ENCODE measurements at regions not wholly inside any gene's neighbourhood (a gene's known extent, or its start where the extent isn't known, plus 50 kb on each side); places are given as distances from the start of the nearest gene placed in this dataset.

- H3K36me3 ChIP-seq (ENCODE audit: insufficient read depth, low read length) = no peaks in the 10 kb centered on the region
- no TSS peak for BruUV-seq (replicated peaks)
- no peak overlapping the region for H3K4me3 ChIP-seq (ENCODE audit: low read depth, low read length, poor library complexity, severe bottlenecking)
- no peaks in the 10 kb centered on the region for H3K4me1 ChIP-seq (ENCODE audit: insufficient read depth, low read length, poor library complexity, severe bottlenecking)
- H3K27ac ChIP-seq (ENCODE audit: low read depth, low read length, poor library complexity, severe bottlenecking) = no peak overlapping the region
- H4K20me1 ChIP-seq (ENCODE audit: insufficient read depth, low read length) = no peaks in the 10 kb centered on the region
- no peaks in the 10 kb centered on the region for H3K9me2 ChIP-seq (ENCODE audit: insufficient read depth, low read length)
- no peak overlapping the region for H2AFZ ChIP-seq (ENCODE audit: low read length)
- DNase-seq (ENCODE audit: low spot score) = no peak
- no peaks in the 10 kb centered on the region for H3K9me3 ChIP-seq (ENCODE audit: low read length)
- TF ChIP-seq, protein P1, sequence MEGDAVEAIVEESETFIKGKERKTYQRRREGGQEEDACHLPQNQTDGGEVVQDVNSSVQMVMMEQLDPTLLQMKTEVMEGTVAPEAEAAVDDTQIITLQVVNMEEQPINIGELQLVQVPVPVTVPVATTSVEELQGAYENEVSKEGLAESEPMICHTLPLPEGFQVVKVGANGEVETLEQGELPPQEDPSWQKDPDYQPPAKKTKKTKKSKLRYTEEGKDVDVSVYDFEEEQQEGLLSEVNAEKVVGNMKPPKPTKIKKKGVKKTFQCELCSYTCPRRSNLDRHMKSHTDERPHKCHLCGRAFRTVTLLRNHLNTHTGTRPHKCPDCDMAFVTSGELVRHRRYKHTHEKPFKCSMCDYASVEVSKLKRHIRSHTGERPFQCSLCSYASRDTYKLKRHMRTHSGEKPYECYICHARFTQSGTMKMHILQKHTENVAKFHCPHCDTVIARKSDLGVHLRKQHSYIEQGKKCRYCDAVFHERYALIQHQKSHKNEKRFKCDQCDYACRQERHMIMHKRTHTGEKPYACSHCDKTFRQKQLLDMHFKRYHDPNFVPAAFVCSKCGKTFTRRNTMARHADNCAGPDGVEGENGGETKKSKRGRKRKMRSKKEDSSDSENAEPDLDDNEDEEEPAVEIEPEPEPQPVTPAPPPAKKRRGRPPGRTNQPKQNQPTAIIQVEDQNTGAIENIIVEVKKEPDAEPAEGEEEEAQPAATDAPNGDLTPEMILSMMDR (conservative IDR thresholded peaks at IDR 0.05; ENCODE audit: low read length) = no peak
- TF ChIP-seq EZH2phosphoT487 (IDR thresholded peaks at IDR 0.05; ENCODE audit: borderline replicate concordance, low read depth, low read length) = no peak
- no peak overlapping the region for H3K4me2 ChIP-seq (ENCODE audit: low read length)
- no peaks in the 10 kb centered on the region for H3K79me2 ChIP-seq (ENCODE audit: insufficient read depth, low read depth, low read length)
- intact Hi-C loops (cut with micrococcal nuclease; ENCODE audit: unreplicated experiment) = no loop called here
- CTCF ChIA-PET (ENCODE audit: unreplicated experiment) = no interaction called here
- POLR2A ChIA-PET = interaction anchor here (0.7 kb wide), 1 partner anchor 54 kb away, joined by 3 read pairs; no protein-coding TSS in a partner anchor
Observed at GRCh38 chr12:13581031-13581430, 384.5 kb downstream of the EMP1 start.

DNA sequence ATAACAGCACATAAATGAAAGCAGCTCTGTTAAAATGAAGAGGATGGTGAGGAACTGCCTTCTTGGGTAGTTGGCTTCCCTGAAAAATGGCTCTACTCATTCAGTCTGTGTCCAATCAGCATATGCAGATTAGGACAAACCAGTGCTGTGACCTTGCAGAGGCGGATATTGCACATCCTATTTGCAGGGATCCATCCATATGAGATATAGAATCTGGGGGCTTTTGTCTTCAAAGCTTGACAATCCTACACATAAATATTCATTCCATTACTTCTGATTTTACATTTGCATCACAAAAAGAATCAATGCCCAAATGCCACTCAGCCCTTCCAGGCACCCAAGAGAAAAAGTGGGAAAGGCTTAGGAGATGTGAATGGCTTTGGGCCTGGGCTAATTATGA is 383.7 kb downstream of the EMP1 start:
- Histone ChIP-seq H3K4me1 (ENCODE audit: insufficient read depth, low read length, poor library complexity, severe bottlenecking) (no peaks in the 10 kb centered on the region), H3K36me3 (ENCODE audit: insufficient read depth, low read length) (no peaks in the 10 kb centered on the region), H2AFZ (ENCODE audit: low read length) (no peak overlapping the region), H3K4me3 (ENCODE audit: low read depth, low read length, poor library complexity, severe bottlenecking) (no peak overlapping the region), H3K4me2 (ENCODE audit: low read length) (no peak overlapping the region), H4K20me1 (ENCODE audit: insufficient read depth, low read length) (no peaks in the 10 kb centered on the region), H3K9me2 (ENCODE audit: insufficient read depth, low read length) (no peaks in the 10 kb centered on the region), H3K27ac (ENCODE audit: low read depth, low read length, poor library complexity, severe bottlenecking) (no peak overlapping the region), H3K79me2 (ENCODE audit: insufficient read depth, low read depth, low read length) (no peaks in the 10 kb centered on the region), H3K9me3 (ENCODE audit: low read length) (no peaks in the 10 kb centered on the region)
- intact Hi-C loops (cut with micrococcal nuclease; ENCODE audit: unreplicated experiment) = no loop called here
- CTCF ChIA-PET (ENCODE audit: unreplicated experiment) = no interaction called here
- POLR2A ChIA-PET = no interaction called here
- TF ChIP-seq EZH2phosphoT487 (IDR thresholded peaks at IDR 0.05; ENCODE audit: borderline replicate concordance, low read depth, low read length) = no peak
- TF ChIP-seq, protein P1 (conservative IDR thresholded peaks at IDR 0.05; ENCODE audit: low read length) = no peak
- no peak for DNase-seq (ENCODE audit: low spot score)
- BruUV-seq (replicated peaks) = no TSS peak

DNA sequence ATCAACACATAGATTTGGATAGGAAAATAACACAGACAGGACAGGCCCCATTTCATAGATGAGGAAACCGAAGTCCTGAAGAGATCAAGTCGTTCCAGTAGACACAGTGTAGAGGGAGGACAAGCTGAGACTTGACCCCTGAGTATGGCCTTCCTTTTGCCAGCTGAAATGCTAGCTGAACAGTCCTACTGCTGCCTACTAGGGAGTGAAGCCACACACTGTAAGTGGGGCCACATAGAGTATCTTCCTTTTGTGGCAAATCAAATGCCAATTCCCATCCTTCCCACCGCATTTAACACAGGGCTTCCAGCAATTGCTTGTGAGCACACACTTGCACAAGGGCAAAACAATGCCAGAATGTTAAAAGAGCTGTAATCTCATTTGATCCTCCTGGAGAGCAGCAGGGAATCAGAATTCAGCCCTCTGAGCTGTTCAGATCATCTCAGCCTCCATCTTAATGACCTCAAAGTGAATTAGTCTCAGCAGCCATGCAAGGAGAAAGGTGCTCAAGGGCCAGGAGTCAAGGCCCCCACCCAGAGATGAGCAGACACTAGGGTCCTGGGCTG is 380.5 kb downstream of the EMP1 start:
- no peak for TF ChIP-seq EZH2phosphoT487 (IDR thresholded peaks at IDR 0.05; ENCODE audit: borderline replicate concordance, low read depth, low read length)
- TF ChIP-seq, protein P1 (conservative IDR thresholded peaks at IDR 0.05; ENCODE audit: low read length) = no peak
- H2AFZ ChIP-seq (ENCODE audit: low read length) = no peak overlapping the region
- no peak for DNase-seq (ENCODE audit: low spot score)
- ChIA-PET POLR2A (no interaction called here), CTCF (ENCODE audit: unreplicated experiment) (interaction anchor here (0.5 kb wide), 1 partner anchor 460 kb away, joined by 3 read pairs; no protein-coding TSS in a partner anchor)
- no peaks in the 10 kb centered on the region for H3K9me2 ChIP-seq (ENCODE audit: insufficient read depth, low read length)
- H3K4me2 ChIP-seq (ENCODE audit: low read length) = no peak overlapping the region
- H4K20me1 ChIP-seq (ENCODE audit: insufficient read depth, low read length) = no peaks in the 10 kb centered on the region
- H3K79me2 ChIP-seq (ENCODE audit: insufficient read depth, low read depth, low read length) = no peaks in the 10 kb centered on the region
- no peak overlapping the region for H3K27ac ChIP-seq (ENCODE audit: low read depth, low read length, poor library complexity, severe bottlenecking)
- H3K36me3 ChIP-seq (ENCODE audit: insufficient read depth, low read length) = no peaks in the 10 kb centered on the region
- BruUV-seq (replicated peaks) = no TSS peak
- H3K4me1 ChIP-seq (ENCODE audit: insufficient read depth, low read length, poor library complexity, severe bottlenecking) = no peaks in the 10 kb centered on the region
- intact Hi-C loops (cut with micrococcal nuclease; ENCODE audit: unreplicated experiment) = no loop called here
- H3K4me3 ChIP-seq (ENCODE audit: low read depth, low read length, poor library complexity, severe bottlenecking) = no peak overlapping the region
- no peaks in the 10 kb centered on the region for H3K9me3 ChIP-seq (ENCODE audit: low read length)
